H9 (cell line): ENCODE measurements at regions not wholly inside any gene's neighbourhood (a gene's known extent, or its start where the extent isn't known, plus 50 kb on each side); places are given as distances from the start of the nearest gene placed in this dataset.

Experiments used
- DNase-seq: peaks from one replicate; pipeline ENCODE4 v3.0.0-alpha.2; 2017
- H2AFZ ChIP-seq: one replicate; pipeline ENCODE4 v1.6.1; 2013; ENCODE audit warnings: mild to moderate bottlenecking, low read length, control low read depth, moderate library complexity
- H2AK5ac ChIP-seq: 2 replicates; pipeline ENCODE4 v1.6.1; 2013; ENCODE audit warnings: low read length, control low read depth, mixed read lengths; ENCODE audit not compliant: insufficient read length
- H2BK120ac ChIP-seq: one replicate; pipeline ENCODE4 v1.6.1; 2013; ENCODE audit warnings: low read depth, mild to moderate bottlenecking, low read length, control low read depth, inconsistent platforms; ENCODE audit not compliant: poor library complexity, severe bottlenecking
- H2BK12ac ChIP-seq: 2 replicates; pipeline ENCODE4 v1.6.1; 2013; ENCODE audit warnings: low read length, control low read depth, mixed read lengths, low read depth; ENCODE audit not compliant: insufficient read length
- H2BK15ac ChIP-seq: 2 replicates; pipeline ENCODE4 v1.6.1; 2013; ENCODE audit warnings: low read depth, low read length, control low read depth
- H2BK20ac ChIP-seq: one replicate; pipeline ENCODE4 v1.6.1; 2013; ENCODE audit warnings: low read depth, mild to moderate bottlenecking, low read length, control low read depth, inconsistent platforms; ENCODE audit not compliant: poor library complexity, severe bottlenecking
- H2BK5ac ChIP-seq: 2 replicates; pipeline ENCODE4 v1.6.1; 2013; ENCODE audit warnings: low read length, control low read depth, mixed read lengths; ENCODE audit not compliant: insufficient read length
- H3K14ac ChIP-seq: 2 replicates; pipeline ENCODE4 v1.6.1; 2013; ENCODE audit warnings: low read length, control low read depth; ENCODE audit not compliant: insufficient read depth
- H3K18ac ChIP-seq: 2 replicates; pipeline ENCODE4 v1.6.1; 2013; ENCODE audit warnings: low read depth, mild to moderate bottlenecking, mixed read lengths, low read length, control low read depth; ENCODE audit not compliant: insufficient read length
- H3K23ac ChIP-seq: 2 replicates; pipeline ENCODE4 v1.6.1; 2013; ENCODE audit warnings: low read length, control low read depth, mixed read lengths, low read depth; ENCODE audit not compliant: insufficient read length
- H3K23me2 ChIP-seq: 2 replicates; pipeline ENCODE4 v1.6.1; 2013; ENCODE audit warnings: low read depth, mild to moderate bottlenecking, mixed read lengths, low read length, control low read depth; ENCODE audit not compliant: insufficient read length, poor library complexity, severe bottlenecking
- H3K27ac ChIP-seq: 2 replicates; pipeline ENCODE4 v1.5.1; 2013; ENCODE audit warnings: low read length, control low read depth, mixed read lengths, low read depth; ENCODE audit not compliant: insufficient read length
- H3K27me3 ChIP-seq: 2 replicates; pipeline ENCODE4 v1.6.1; 2013; ENCODE audit warnings: low read length, control low read depth, inconsistent platforms; ENCODE audit not compliant: insufficient read depth
- H3K4ac ChIP-seq: 2 replicates; pipeline ENCODE4 v1.6.1; 2013; ENCODE audit warnings: low read depth, mild to moderate bottlenecking, control low read depth, inconsistent platforms, low read length, moderate library complexity
- H3K4me1 ChIP-seq: 2 replicates; pipeline ENCODE4 v1.6.1; 2013; ENCODE audit warnings: low read length, control low read depth, inconsistent platforms; ENCODE audit not compliant: insufficient read depth
- H3K4me2 ChIP-seq: 2 replicates; pipeline ENCODE4 v1.6.1; 2013; ENCODE audit warnings: low read length, control low read depth, mixed read lengths; ENCODE audit not compliant: insufficient read length, insufficient read depth
- H3K56ac ChIP-seq: 2 replicates; pipeline ENCODE4 v1.6.1; 2013; ENCODE audit warnings: low read depth, mild to moderate bottlenecking, mixed read lengths, low read length, control low read depth; ENCODE audit not compliant: insufficient read length
- H3K79me1 ChIP-seq: 2 replicates; pipeline ENCODE4 v1.6.1; 2013; ENCODE audit warnings: low read depth, mild to moderate bottlenecking, moderate library complexity, low read length, control low read depth, inconsistent platforms; ENCODE audit not compliant: insufficient read depth, poor library complexity, severe bottlenecking
- H3K79me2 ChIP-seq: 2 replicates; pipeline ENCODE4 v1.6.1; 2013; ENCODE audit warnings: low read length, control low read depth, inconsistent platforms; ENCODE audit not compliant: insufficient read depth
- H3K9ac ChIP-seq: 2 replicates; pipeline ENCODE4 v1.6.1; 2013; ENCODE audit warnings: low read length, control low read depth, mixed read lengths; ENCODE audit not compliant: insufficient read length; ENCODE audit errors: extremely low read depth
- H3K9me3 ChIP-seq: one replicate; pipeline ENCODE4 v1.6.1; 2013; ENCODE audit warnings: low read depth, low read length, inconsistent platforms; ENCODE audit not compliant: control insufficient read depth
- H3T11ph ChIP-seq: one replicate; pipeline ENCODE4 v1.6.1; 2013; ENCODE audit warnings: mild to moderate bottlenecking, low read length, control low read depth, inconsistent platforms
- H4K20me1 ChIP-seq: one replicate; pipeline ENCODE4 v1.6.1; 2013; ENCODE audit not compliant: control insufficient read depth, insufficient read length, insufficient read depth
- H4K5ac ChIP-seq: 2 replicates; pipeline ENCODE4 v1.6.1; 2013; ENCODE audit warnings: low read depth, mild to moderate bottlenecking, mixed read lengths, low read length, control low read depth; ENCODE audit not compliant: insufficient read length
- H4K8ac ChIP-seq: replicated peaks from 2 replicates; pipeline ENCODE4 v1.6.1; 2013; ENCODE audit warnings: low read length, control low read depth, mixed read lengths, low read depth; ENCODE audit not compliant: insufficient read length
- H4K91ac ChIP-seq: 2 replicates; pipeline ENCODE4 v1.6.1; 2013; ENCODE audit warnings: low read depth, mild to moderate bottlenecking, moderate library complexity, mixed read lengths, low read length, control low read depth; ENCODE audit not compliant: insufficient read length
- H3K27ac Mint-ChIP-seq, 3 experiments: 2 replicates in 2 of 3; 3 replicates in 1 of 3; pipeline ENCODE4 v1.8.0; 2020 to 2021; ENCODE audit warnings: mixed read lengths in 3 of 3, mild to moderate bottlenecking in 1 of 3, moderate library complexity in 1 of 3
- H3K27me3 Mint-ChIP-seq: 2 replicates; pipeline ENCODE4 v1.8.0; 2021; ENCODE audit warnings: low read depth, mild to moderate bottlenecking, moderate library complexity, mixed read lengths
- H3K36me3 Mint-ChIP-seq, 3 experiments: 2 replicates in 2 of 3; 3 replicates in 1 of 3; pipeline ENCODE4 v1.8.0; 2020 to 2021; ENCODE audit warnings: low read depth in 3 of 3, mixed read lengths in 3 of 3; ENCODE audit not compliant: insufficient read depth in 1 of 3
- H3K4me1 Mint-ChIP-seq, 2 experiments: 2 replicates each; pipeline ENCODE4 v1.8.0; 2020; ENCODE audit warnings: mixed read lengths in 2 of 2
- H3K4me3 Mint-ChIP-seq, 2 experiments: 2 replicates in 1 of 2; 3 replicates in 1 of 2; pipeline ENCODE4 v1.8.0; 2020 to 2021; ENCODE audit warnings: mild to moderate bottlenecking in 2 of 2, mixed read lengths in 2 of 2, moderate library complexity in 1 of 2
- H3K9me3 Mint-ChIP-seq, 2 experiments: 2 replicates in 1 of 2; 3 replicates in 1 of 2; pipeline ENCODE4 v1.8.0; 2020; ENCODE audit warnings: mild to moderate bottlenecking in 2 of 2, mixed read lengths in 2 of 2, moderate library complexity in 1 of 2
- CTCF ChIP-seq: fragments of 200-600 bp; sonication (generic); conservative IDR thresholded peaks from 3 replicates; pipeline ENCODE4 v1.8.0; 2021; ENCODE audit warnings: antibody characterized with exemption, mild to moderate bottlenecking
- WGBS: extraction: QIAGEN DNeasy Blood & Tissue Kit; methylation state at CpG from one replicate; pipeline ENCODE4 v1.1.7; 2013; ENCODE audit warnings: missing lambda C conversion rate, low lambda C conversion rate, mixed read lengths; ENCODE audit not compliant: insufficient read length; ENCODE audit errors: extremely low coverage; 5-methylcytosine and 5-hydroxymethylcytosine counted together

- Histone ChIP-seq H2BK12ac (no peak overlapping the region), H4K5ac (no peak overlapping the region), H3K79me2 (no peaks in the 10 kb centered on the region), H2AK5ac (no peak overlapping the region), H2BK120ac (no peak overlapping the region), H3K9ac (no peak overlapping the region), H3K79me1 (no peaks in the 10 kb centered on the region), H3K9me3 (no peaks in the 10 kb centered on the region), H2AFZ (no peak overlapping the region), H2BK20ac (no peak overlapping the region), H3K4ac (no peak overlapping the region), H3K4me2 (no peak overlapping the region), H4K20me1 (no peaks in the 10 kb centered on the region), H3K18ac (no peak overlapping the region), H3K56ac (no peak overlapping the region), H3K23ac (no peak overlapping the region), H3K14ac (no peak overlapping the region), H4K8ac (no peak overlapping the region), H3K27ac (no peak overlapping the region), H4K91ac (no peak overlapping the region), H3K4me1 (peaks cover 2% of the 10 kb centered on the region; the same call in 1 of the 2 replicates), H3K27me3 (no peaks in the 10 kb centered on the region), H3T11ph (no peak overlapping the region), H2BK15ac (no peak overlapping the region), H2BK5ac (no peak overlapping the region), H3K23me2 (no peaks in the 10 kb centered on the region)
- H3K27me3 Mint-ChIP-seq: no peaks in the 10 kb centered on the region
- no peak overlapping the region for H3K4me3 Mint-ChIP-seq
- H3K27ac Mint-ChIP-seq: no peak overlapping the region; a peak in 1 of 7 replicates
- no peak for DNase-seq
- peaks cover 22 to 24% of the 10 kb centered on the region in 2 experiments for H3K4me1 Mint-ChIP-seq
- H3K36me3 Mint-ChIP-seq: peaks cover 3 to 5% (median 5%) of the 10 kb centered on the region in 3 experiments; a peak in 4 of 7 replicates
- no peak for TF ChIP-seq CTCF
- H3K9me3 Mint-ChIP-seq: no peaks in the 10 kb centered on the region
- no CpG with 5 or more reads among the region's 6 CpGs for WGBS
Observed at GRCh38 chr17:77299256-77300015, 158.7 kb downstream of the SEC14L1 start.
